Stomach (tissue), 4 donors: ENCODE measurements at regions not wholly inside any gene's neighbourhood (a gene's known extent, or its start where the extent isn't known, plus 50 kb on each side); places are given as distances from the start of the nearest gene placed in this dataset.

ENCODE experiments used
- POLR2A ChIP-seq, 4 donors: fragments of 450-650 bp; IDR thresholded peaks; one replicate each; pipeline ENCODE4 v1.6.1; 2016; ENCODE audit warnings: antibody characterized with exemption in 4 of 4, control low read depth in 2 of 4, mild to moderate bottlenecking in 1 of 4, moderate library complexity in 1 of 4
- TF ChIP-seq, protein P1 (sequence below), 7 experiments: fragments of 450-650 bp in 4 of 7; fragments of 200-600 bp in 3 of 7; sonication (generic) in 3 of 7; IDR thresholded peaks; one replicate each; pipeline ENCODE4 v1.5.1; 2016 to 2019; ENCODE audit warnings: antibody characterized with exemption in 7 of 7, control low read depth in 2 of 7, mild to moderate bottlenecking in 1 of 7

DNA sequence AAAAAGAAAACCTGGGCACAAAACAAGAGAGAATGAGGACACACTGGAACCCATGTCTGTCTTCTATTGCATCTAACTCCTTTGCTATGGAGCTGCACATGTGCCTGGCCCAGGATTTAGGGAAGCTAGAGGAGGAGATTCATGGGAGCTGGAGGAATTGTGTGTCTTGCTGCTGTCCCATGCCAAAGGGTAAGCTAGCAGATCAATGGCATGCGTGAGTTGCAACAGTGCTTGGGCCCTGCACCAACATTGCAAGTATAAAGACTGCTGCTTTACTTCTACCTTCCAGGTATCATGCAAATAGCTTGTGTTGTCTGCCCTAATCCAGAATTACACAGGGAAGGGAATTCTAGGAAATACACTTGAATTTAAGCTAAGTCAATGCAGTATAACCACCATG lies 196.4 kb upstream of the IGF1 start:
- TF ChIP-seq POLR2A (IDR thresholded peaks at IDR 0.05) = no peak
- TF ChIP-seq, protein P1, sequence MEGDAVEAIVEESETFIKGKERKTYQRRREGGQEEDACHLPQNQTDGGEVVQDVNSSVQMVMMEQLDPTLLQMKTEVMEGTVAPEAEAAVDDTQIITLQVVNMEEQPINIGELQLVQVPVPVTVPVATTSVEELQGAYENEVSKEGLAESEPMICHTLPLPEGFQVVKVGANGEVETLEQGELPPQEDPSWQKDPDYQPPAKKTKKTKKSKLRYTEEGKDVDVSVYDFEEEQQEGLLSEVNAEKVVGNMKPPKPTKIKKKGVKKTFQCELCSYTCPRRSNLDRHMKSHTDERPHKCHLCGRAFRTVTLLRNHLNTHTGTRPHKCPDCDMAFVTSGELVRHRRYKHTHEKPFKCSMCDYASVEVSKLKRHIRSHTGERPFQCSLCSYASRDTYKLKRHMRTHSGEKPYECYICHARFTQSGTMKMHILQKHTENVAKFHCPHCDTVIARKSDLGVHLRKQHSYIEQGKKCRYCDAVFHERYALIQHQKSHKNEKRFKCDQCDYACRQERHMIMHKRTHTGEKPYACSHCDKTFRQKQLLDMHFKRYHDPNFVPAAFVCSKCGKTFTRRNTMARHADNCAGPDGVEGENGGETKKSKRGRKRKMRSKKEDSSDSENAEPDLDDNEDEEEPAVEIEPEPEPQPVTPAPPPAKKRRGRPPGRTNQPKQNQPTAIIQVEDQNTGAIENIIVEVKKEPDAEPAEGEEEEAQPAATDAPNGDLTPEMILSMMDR (IDR thresholded peaks at IDR 0.05) = no peak
